Karpas-422 (cell line): ENCODE measurements at regions not wholly inside any gene's neighbourhood (a gene's known extent, or its start where the extent isn't known, plus 50 kb on each side); places are given as distances from the start of the nearest gene placed in this dataset. TPM values are rescaled to one million over a fixed set of nuclear protein-coding genes. Genes with fewer than 3 reads are reported as not detected.

ENCODE experiments used
- DNase-seq: peaks from one replicate; pipeline ENCODE4 v3.0.0-alpha.2; 2015
- H2AFZ ChIP-seq: fragments of 200-600 bp; sonication (generic); 2 replicates; pipeline ENCODE4 v1.6.1; 2014; ENCODE audit warnings: antibody characterized with exemption, low read length, mixed read lengths
- H3K27ac ChIP-seq: fragments of 200-600 bp; sonication (generic); 2 replicates; pipeline ENCODE4 v1.5.1; 2014; ENCODE audit warnings: mild to moderate bottlenecking, low read length, moderate library complexity
- H3K27me3 ChIP-seq: fragments of 200-600 bp; sonication (generic); 2 replicates; pipeline ENCODE4 v1.6.1; 2014; ENCODE audit warnings: low read length, mixed read lengths
- H3K36me3 ChIP-seq: fragments of 200-600 bp; sonication (generic); 2 replicates; pipeline ENCODE4 v1.6.1; 2014; ENCODE audit warnings: low read length, mixed read lengths; ENCODE audit not compliant: insufficient read depth
- H3K4me1 ChIP-seq: fragments of 200-600 bp; sonication (generic); 2 replicates; pipeline ENCODE4 v1.6.1; 2014; ENCODE audit warnings: mild to moderate bottlenecking, low read length, mixed read lengths
- H3K4me2 ChIP-seq: fragments of 200-600 bp; sonication (generic); 2 replicates; pipeline ENCODE4 v1.6.1; 2014; ENCODE audit warnings: low read length, low read depth, mild to moderate bottlenecking; ENCODE audit not compliant: poor library complexity, severe bottlenecking
- H3K4me3 ChIP-seq: fragments of 200-600 bp; sonication (generic); 2 replicates; pipeline ENCODE4 v1.5.1; 2014; ENCODE audit warnings: mild to moderate bottlenecking, antibody characterized with exemption, low read length, mixed read lengths
- H3K79me2 ChIP-seq: fragments of 200-600 bp; sonication (generic); 2 replicates; pipeline ENCODE4 v1.6.1; 2014; ENCODE audit warnings: mild to moderate bottlenecking, low read length, mixed read lengths
- H3K9ac ChIP-seq: fragments of 200-600 bp; sonication (generic); 2 replicates; pipeline ENCODE4 v1.6.0; 2014; ENCODE audit warnings: low read length
- H3K9me2 ChIP-seq: fragments of 200-600 bp; sonication (generic), shearing (Covaris generic); replicated peaks from 2 replicates; pipeline ENCODE4 v1.6.0; 2014; ENCODE audit warnings: mild to moderate bottlenecking, low read length, moderate library complexity; ENCODE audit not compliant: insufficient read depth
- H3K9me3 ChIP-seq: fragments of 300-700, 200-600 bp; sonication (generic); 2 replicates; pipeline ENCODE4 v1.6.1; 2014; ENCODE audit warnings: low read length, mixed read lengths
- H4K20me1 ChIP-seq: fragments of 200-600 bp; sonication (generic); 2 replicates; pipeline ENCODE4 v1.6.1; 2014; ENCODE audit warnings: mild to moderate bottlenecking, antibody characterized with exemption, low read length, low read depth; ENCODE audit not compliant: insufficient read depth
- small RNA-seq: library from RNA; depleted of rRNA; stranded (forward); fragments of <200 nt; gene quantifications from one replicate; pipeline ENCODE3, GENCODE V24; 2014

- H3K4me1 ChIP-seq, result no peaks in the 10 kb centered on the region
- H3K36me3 ChIP-seq, result no peaks in the 10 kb centered on the region
- no peaks in the 10 kb centered on the region for H3K9me2 ChIP-seq
- H2AFZ ChIP-seq, result no peak overlapping the region
- H3K27me3 ChIP-seq, result no peaks in the 10 kb centered on the region
- no peaks in the 10 kb centered on the region for H3K79me2 ChIP-seq
- no peak for DNase-seq
- H4K20me1 ChIP-seq, result no peaks in the 10 kb centered on the region
- H3K9me3 ChIP-seq, result peaks cover 10% of the 10 kb centered on the region
- H3K4me3 ChIP-seq, result no peak overlapping the region
- H3K4me2 ChIP-seq, result no peak overlapping the region
- H3K27ac ChIP-seq, result no peak overlapping the region
- no peak overlapping the region for H3K9ac ChIP-seq
These were observed 1561.6 kb downstream of the OTOL1 start for GRCh38 chr3:163058031-163058854.

- H3K27me3 ChIP-seq, result no peaks in the 10 kb centered on the region
- no peaks in the 10 kb centered on the region for H3K9me2 ChIP-seq
- no peak for DNase-seq
- H3K4me1 ChIP-seq, result no peaks in the 10 kb centered on the region
- H3K9me3 ChIP-seq, result peaks cover 44% of the 10 kb centered on the region
- H3K79me2 ChIP-seq, result no peaks in the 10 kb centered on the region
- no peak overlapping the region for H3K4me3 ChIP-seq
- no peak overlapping the region for H3K9ac ChIP-seq
- H3K36me3 ChIP-seq, result no peaks in the 10 kb centered on the region
- no peak overlapping the region for H3K27ac ChIP-seq
- no peak overlapping the region for H3K4me2 ChIP-seq
- H4K20me1 ChIP-seq, result no peaks in the 10 kb centered on the region
- H2AFZ ChIP-seq, result no peak overlapping the region
These were observed 1575.1 kb downstream of the OTOL1 start for GRCh38 chr3:163071713-163072112.

Small RNA genes in the stretch of these regions (small RNA-seq; reads per million reads assigned to genes)
- gene AC128716.1, result not detected
